Uterus (tissue), 2 donors: ENCODE measurements at regions not wholly inside any gene's neighbourhood (a gene's known extent, or its start where the extent isn't known, plus 50 kb on each side); places are given as distances from the start of the nearest gene placed in this dataset.

ENCODE experiments used
- CTCF ChIP-seq, 4 experiments: fragments of 200-600 bp in 2 of 4; fragments of 450-650 bp in 2 of 4; sonication (generic) in 2 of 4; IDR thresholded peaks; one replicate each; pipeline ENCODE4 v1.5.1; 2016 to 2019; ENCODE audit warnings: antibody characterized with exemption in 4 of 4, mild to moderate bottlenecking in 2 of 4, moderate library complexity in 1 of 4
- POLR2A ChIP-seq, 2 donors: fragments of 450-650 bp; IDR thresholded peaks; one replicate each; pipeline ENCODE4 v1.6.1; 2016; ENCODE audit warnings: antibody characterized with exemption in 2 of 2, mild to moderate bottlenecking in 1 of 2, moderate library complexity in 1 of 2

GRCh38 chr3:115348412-115348811 lies 201.3 kb upstream of the ZBTB20 start:
- TF ChIP-seq POLR2A (IDR thresholded peaks at IDR 0.05): no peak
- TF ChIP-seq CTCF (IDR thresholded peaks at IDR 0.05): no peak
